GM19035 (cell line): ENCODE measurements at regions not wholly inside any gene's neighbourhood (a gene's known extent, or its start where the extent isn't known, plus 50 kb on each side); places are given as distances from the start of the nearest gene placed in this dataset.

Source experiments
- ATAC-seq: cut with Tn5 transposase; IDR thresholded peaks from one replicate; pipeline ENCODE4 v1.9.1; 2021; ENCODE audit not compliant: unreplicated experiment

- no peak for ATAC-seq
These were observed 77.6 kb downstream of the RIPK4 start for GRCh38 chr21:41689289-41689583.

- no peak for ATAC-seq
These were observed 79.2 kb downstream of the RIPK4 start for GRCh38 chr21:41687633-41688032.

DNA sequence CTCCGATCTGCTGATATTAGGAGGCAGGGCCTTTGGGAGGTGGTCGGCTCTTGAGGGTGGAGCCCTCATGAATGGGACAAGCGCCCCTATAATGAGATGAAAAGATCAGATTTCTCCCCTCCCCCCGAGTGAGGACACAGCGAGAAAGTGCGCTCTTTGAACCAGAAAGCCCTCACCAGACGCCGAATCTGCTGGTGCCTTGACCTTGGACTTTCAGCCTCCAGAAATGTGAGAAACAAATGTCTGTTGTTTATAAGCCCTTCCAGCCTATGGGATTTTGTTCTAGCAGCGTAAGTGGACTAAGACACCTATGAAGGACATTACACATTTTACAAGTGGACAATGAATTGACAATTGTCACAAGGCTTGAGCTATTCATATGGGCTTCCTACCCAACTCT lies 80.2 kb downstream of the RIPK4 start:
- ATAC-seq = no peak

DNA sequence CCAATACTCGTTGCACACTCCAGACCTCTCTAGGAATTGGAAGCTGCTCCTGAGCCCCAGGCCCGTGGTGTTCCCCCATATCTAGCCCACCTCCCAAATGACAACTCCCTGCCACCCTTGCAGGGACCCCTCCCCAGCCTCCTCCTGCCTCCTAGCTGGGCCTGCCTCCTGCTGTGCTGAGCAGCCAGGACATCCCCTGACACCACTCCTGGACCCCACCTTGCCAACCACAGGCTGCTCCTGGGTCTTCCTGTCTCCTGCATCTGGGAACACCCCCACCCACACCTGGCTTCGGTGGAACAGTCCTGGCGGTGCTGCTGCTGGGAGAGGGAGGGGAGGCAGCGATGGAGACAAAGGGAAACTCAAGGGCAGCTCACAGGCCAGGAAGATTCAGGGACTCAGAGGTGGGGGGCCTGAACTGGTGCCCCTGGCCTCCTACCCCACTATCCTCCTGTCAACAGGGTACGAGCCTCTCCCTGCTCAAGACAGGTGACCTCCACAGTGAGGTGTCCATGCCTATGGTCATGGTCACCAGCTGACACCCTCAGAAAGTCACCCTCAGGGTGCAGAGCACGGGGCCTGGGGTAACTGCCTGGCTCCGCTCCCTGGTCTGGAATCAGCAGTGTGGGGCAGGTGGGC lies 81.2 kb downstream of the RIPK4 start:
- no peak for ATAC-seq

- no peak for ATAC-seq
These were observed 82.2 kb downstream of the RIPK4 start for GRCh38 chr21:41684381-41685245.

DNA sequence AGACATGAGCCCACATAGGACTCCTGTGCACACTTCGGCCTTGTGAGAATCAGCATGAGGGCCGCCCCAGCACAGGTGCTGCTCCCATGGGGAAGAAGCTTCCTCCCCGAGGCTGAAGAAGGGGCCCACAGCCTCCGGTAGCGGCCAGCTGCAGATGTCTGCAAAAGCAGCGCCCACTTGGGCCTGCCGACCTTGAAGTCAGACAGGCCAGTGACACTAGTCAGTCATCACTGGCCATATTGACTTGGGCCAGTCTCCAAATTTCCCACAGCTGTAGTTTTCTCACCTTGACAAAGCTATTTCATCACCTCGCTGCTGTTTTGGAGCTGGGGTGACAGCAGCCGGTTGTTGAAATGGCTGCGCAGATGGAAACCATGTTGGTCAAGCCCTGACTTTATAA lies 83.0 kb downstream of the RIPK4 start:
- no peak for ATAC-seq

DNA sequence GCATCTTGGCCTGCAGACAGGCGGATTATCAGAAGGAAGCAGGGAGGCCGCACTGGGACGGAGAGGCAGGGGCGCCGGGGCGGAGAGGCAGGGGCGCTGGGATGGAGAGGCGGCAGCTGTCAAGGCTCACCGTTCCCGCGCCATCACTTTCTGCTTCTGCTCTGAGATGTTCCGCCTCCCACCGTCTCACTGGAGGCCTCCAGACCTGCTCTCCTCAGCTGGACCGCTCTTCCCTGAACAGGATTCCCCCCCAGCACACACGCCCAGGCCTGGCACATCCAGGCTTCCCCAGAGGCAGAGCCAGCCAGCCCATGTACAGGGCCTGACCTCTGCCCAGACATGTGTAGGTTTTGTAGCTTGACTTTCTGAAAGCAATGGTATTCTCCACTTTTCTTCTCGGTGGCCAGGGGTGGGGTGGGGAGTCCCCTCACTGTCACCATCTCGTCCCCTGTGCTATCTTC lies 84.1 kb downstream of the RIPK4 start:
- ATAC-seq = no peak

DNA sequence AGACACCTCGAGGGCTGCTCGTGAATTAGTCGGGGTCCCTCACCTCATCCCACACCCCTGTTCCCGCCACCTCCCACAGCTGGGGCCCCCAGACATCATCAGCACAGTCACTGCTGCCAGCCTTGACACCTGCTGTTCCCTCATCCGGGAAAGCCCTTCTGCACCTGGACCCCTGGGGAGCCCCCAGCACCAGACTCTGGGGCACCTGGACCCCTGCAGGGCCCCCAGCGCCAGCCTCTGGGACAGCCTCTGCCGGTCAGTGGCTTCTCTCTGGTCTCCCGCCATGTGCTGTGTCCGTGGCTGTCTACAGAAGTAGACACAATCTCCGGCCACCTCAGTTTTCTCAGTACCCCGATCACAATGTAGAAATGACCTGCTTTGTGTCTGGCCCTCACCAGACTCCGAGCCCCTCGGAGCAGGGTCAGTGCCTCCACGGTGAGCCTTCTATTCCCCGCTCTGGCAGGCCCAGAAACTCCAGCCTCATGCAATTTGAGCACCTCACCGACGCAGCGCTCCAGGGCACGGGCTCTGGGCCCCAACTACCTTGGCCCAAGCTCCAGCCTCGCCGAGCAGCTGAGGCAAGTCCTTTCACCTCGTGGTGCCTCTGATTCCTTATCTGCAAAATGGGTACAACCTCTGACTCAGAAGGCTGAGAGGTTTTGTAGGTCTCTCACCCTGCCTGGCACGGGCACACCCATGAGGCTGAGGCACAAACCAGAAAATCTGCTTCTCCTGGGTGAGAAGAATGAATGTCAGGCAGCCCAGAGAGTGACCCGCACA lies 84.7 kb downstream of the RIPK4 start:
- ATAC-seq = no peak

- no peak for ATAC-seq
These were observed 85.5 kb downstream of the RIPK4 start for GRCh38 chr21:41681348-41681801.

DNA sequence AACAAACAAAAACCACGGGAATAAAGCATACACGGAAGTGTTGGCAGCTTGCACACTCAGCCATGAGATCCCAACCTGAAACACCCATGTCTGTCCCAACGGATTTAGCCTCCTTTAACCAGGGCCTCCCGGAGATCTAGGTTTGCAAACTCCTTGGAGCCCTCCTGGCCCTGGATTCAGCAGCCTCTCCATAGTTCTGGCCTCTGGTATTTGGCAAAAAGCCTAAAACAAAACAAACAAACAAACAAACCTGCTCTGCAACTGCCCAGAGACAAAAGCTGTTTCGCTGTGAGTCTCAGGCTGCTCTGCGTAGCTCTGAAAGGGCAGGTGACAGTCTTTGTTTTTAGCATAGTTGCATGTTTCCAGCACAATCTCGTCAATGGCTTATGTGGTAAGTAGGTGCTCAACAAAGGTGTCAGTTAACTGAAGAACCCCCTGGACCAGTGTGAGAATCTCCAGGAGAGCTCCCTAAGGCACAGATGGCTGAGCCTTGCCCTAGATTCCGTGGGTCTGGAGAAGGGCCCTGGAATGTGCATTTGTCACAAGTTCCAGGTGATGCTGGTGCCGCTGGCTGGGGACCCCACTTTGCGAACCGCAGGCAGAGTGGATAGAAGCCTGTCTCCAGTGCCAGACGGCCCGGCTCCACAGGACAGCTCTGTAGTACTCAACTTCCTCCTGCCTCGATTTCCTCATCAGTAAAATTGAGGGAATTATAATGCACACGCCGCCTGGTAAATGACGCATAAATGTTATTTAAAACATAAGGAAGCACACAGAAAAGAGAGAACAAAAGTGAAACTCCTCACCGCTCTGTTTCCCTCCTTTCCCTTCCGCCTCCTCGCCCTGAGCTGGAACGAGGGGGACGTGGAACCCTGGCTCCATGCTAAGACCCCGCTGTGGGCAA lies 86.2 kb downstream of the RIPK4 start:
- no peak for ATAC-seq

GRCh38 chr21:41678924-41679318 lies 87.9 kb downstream of the RIPK4 start:
- ATAC-seq = no peak

- ATAC-seq = no peak
These were observed 88.6 kb downstream of the RIPK4 start for GRCh38 chr21:41678016-41678923.

DNA sequence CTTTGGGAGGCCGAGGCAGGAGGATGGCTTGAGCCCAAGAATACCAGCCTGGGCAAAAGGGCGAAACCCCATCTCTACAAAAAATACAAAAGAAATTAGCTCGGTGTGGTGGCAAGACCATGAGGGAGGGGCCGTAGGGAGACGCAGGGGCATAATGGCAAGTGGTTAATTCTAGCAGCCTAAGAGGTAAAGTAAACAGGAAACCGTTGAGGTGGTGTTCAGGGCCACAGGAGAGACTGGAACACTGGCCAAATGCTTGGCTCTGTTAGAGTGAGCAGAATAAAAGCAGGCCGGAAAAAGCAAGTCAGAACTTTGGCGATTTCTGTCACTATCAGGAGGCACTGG lies 89.2 kb downstream of the RIPK4 start:
- no peak for ATAC-seq

- ATAC-seq = no peak
These were observed 90.7 kb downstream of the RIPK4 start for GRCh38 chr21:41676198-41676597.

DNA sequence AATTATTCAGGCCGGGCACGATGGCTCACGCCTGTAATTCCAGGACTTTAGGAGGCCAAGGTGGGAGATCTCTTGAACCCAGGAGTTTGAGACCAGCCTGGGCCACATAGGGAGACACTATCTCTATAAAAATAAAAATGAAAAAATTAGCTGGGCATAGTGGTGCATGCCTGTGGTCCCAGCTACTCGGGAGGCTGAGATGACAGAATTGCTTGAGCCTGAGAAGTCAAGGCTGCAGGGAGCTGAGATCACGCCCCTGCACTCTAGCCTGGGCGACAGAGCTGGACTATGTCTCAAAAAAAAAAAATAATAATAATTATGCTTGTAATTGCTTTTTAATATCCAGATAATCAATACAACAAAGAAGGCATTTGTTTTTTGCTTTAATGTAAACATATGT lies 91.3 kb downstream of the RIPK4 start:
- ATAC-seq = no peak

DNA sequence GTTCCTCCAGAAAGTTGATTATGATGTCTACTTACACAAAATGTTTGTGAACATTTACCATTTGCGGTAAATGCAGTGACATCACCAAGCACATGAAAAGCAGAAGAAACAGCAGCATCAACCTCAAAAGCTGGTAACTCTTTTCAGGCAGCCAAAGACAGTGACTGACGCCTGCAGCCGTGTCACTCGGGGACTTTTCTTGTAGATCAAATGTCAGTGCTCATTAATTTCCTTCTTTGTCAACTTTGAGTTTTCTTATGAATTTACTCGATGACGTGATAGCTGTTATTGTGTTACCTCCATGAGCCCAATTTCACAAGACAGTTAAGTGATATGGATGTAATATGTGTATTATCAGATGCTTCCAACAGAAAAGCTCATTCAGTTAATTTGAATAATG lies 92.5 kb downstream of the RIPK4 start:
- ATAC-seq = no peak

DNA sequence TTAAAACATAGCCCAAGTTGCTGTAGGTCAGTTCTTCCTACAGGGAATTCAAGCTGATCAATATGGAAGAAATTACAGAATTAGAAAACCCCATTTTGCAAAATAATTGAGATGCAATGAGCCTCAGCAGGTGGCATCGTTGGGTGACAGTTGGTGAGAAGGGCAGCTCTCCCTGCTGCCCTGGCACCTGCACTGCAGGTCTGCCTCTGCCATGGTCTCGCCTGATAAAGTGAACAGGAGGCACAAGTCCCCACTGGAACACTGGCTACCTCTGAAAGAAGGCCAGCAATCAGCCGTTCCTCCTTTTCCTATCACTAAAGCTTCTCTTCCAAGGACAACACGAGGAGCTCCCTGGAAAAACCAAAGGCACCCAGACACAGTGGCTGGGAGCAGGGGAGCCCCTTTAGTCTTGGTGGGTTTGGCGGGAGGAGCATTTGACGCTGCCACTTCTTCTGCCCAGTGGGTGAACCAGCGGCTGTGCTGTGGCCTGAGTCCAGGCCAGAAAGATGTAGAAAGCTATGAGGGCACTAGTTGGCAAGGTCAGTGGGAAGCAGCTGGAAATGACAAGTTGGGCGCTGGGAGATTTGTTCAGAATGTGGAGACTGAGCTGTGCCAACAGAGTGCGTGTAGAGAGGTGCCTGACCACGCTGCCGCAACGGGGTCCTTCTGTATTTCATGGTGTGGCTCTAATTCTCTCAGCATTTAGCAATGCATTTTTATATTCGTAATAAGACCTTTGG lies 93.1 kb downstream of the RIPK4 start:
- no peak for ATAC-seq

GRCh38 chr21:41673071-41673470 lies 93.8 kb downstream of the RIPK4 start:
- ATAC-seq = no peak

DNA sequence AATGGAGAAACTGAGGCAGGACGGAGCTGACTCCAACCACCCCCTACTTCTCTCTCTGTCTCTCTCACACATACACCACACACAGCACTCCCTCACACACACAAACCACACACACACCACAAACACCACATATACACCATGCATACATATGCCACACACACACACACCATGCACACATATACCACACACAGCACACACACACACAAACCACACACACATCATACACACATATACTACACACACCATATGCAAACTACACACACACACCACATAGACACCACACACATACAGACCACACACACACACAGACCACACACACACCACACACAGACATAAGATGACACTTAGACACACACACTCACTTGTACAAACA lies 94.3 kb downstream of the RIPK4 start:
- ATAC-seq = no peak
